ENCODE measurements at regions not wholly inside any gene's neighbourhood (a gene's known extent, or its start where the extent isn't known, plus 50 kb on each side); places are given as distances from the start of the nearest gene placed in this dataset.

DNA sequence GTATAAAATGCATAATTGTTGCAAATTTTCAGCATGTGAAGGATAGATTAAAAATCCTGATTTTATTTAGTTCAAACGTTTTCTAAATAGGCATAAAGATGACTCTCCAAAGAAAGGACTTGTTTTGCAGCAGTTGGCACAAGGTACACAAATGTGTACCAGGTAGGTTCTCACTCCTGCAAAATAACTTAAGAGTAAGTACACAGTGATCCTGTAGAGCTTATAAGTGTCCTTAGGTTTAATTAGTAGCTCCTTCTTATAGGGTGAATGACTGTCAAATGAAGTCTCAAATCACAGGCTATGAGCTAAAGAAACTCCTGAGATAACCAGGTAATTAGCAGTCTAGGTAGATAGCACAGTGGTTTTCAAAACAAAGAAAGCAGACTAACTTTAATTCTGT, 330.6 kb upstream of the MDGA2 start (continued):
- TF ChIP-seq SP7 (tag by site-specific recombination; IDR thresholded peaks at IDR 0.05) (no peak), ZBTB8A (tag by site-specific recombination; IDR thresholded peaks at IDR 0.05) (no peak)
- TF ChIP-seq, protein P1, sequence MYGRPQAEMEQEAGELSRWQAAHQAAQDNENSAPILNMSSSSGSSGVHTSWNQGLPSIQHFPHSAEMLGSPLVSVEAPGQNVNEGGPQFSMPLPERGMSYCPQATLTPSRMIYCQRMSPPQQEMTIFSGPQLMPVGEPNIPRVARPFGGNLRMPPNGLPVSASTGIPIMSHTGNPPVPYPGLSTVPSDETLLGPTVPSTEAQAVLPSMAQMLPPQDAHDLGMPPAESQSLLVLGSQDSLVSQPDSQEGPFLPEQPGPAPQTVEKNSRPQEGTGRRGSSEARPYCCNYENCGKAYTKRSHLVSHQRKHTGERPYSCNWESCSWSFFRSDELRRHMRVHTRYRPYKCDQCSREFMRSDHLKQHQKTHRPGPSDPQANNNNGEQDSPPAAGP (tag by site-specific recombination; IDR thresholded peaks at IDR 0.05): no peak

DNA sequence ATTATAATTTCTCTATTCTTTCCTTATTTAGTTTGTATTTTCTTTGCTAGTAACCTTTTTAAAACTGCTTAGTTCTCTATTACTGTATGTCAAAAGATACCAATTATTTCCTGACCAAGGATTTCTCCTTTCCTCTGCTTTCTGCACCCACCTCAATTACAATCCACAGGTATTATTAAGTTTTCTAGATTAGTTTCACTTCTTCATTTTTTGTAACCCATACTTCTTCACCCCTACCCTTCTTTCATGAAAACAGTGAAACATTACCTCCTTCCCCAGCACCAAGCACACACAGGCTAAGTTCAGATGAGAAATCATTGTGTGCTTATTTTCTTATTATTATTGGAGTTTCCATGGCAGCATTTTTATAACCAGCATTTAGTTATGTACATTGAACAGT, 318.5 kb upstream of the MDGA2 start:
- ChIA-PET CTCF (no interaction called here), POLR2A (no interaction called here)

DNA sequence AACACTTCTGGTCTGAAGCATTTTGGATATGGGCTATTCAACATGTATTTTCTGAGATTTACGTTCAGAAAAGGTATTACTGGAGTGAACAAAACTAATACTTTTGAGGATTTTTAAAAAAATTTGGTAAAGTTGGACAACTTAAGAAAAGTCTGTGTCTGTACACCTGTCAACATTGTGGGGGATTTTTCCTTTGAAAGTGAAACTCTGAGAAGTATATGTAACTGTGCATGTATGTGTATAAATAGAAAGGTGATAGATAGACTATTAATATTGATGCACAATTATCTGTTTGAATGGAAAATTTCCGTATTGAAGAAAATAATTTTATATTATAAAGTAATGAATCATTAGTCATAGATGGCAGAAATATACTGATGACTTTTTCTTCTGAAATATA, 312.8 kb upstream of the MDGA2 start:
- Histone ChIP-seq H3K4me3 (ENCODE audit: low read depth, low read length) (no peak overlapping the region), H3K9me3 (ENCODE audit: control insufficient read depth, insufficient read depth, low read depth, low read length) (no peaks in the 10 kb centered on the region), H3K4me1 (ENCODE audit: control insufficient read depth, insufficient read depth, low read length) (no peaks in the 10 kb centered on the region), H3K27ac (ENCODE audit: extremely low read depth, low read depth, low read length) (no peak overlapping the region), H3K36me3 (ENCODE audit: control insufficient read depth in 2 of 2, insufficient read depth in 1 of 2, low read length in 2 of 2) (no peaks in the 10 kb centered on the region)
- ChIA-PET POLR2A (no interaction called here), CTCF (no interaction called here)
- no peak for TF ChIP-seq ZNF76 (tag by site-specific recombination; IDR thresholded peaks at IDR 0.05; ENCODE audit: borderline replicate concordance, low read depth)
- no peak for TF ChIP-seq ZNF354C (tag by site-specific recombination; IDR thresholded peaks at IDR 0.05; ENCODE audit: borderline replicate concordance, low read depth)
- TF ChIP-seq, protein P2, sequence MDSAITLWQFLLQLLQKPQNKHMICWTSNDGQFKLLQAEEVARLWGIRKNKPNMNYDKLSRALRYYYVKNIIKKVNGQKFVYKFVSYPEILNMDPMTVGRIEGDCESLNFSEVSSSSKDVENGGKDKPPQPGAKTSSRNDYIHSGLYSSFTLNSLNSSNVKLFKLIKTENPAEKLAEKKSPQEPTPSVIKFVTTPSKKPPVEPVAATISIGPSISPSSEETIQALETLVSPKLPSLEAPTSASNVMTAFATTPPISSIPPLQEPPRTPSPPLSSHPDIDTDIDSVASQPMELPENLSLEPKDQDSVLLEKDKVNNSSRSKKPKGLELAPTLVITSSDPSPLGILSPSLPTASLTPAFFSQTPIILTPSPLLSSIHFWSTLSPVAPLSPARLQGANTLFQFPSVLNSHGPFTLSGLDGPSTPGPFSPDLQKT (IDR thresholded peaks at IDR 0.05; ENCODE audit: borderline replicate concordance, low read depth, low read length): no peak
- TF ChIP-seq, protein P3, sequence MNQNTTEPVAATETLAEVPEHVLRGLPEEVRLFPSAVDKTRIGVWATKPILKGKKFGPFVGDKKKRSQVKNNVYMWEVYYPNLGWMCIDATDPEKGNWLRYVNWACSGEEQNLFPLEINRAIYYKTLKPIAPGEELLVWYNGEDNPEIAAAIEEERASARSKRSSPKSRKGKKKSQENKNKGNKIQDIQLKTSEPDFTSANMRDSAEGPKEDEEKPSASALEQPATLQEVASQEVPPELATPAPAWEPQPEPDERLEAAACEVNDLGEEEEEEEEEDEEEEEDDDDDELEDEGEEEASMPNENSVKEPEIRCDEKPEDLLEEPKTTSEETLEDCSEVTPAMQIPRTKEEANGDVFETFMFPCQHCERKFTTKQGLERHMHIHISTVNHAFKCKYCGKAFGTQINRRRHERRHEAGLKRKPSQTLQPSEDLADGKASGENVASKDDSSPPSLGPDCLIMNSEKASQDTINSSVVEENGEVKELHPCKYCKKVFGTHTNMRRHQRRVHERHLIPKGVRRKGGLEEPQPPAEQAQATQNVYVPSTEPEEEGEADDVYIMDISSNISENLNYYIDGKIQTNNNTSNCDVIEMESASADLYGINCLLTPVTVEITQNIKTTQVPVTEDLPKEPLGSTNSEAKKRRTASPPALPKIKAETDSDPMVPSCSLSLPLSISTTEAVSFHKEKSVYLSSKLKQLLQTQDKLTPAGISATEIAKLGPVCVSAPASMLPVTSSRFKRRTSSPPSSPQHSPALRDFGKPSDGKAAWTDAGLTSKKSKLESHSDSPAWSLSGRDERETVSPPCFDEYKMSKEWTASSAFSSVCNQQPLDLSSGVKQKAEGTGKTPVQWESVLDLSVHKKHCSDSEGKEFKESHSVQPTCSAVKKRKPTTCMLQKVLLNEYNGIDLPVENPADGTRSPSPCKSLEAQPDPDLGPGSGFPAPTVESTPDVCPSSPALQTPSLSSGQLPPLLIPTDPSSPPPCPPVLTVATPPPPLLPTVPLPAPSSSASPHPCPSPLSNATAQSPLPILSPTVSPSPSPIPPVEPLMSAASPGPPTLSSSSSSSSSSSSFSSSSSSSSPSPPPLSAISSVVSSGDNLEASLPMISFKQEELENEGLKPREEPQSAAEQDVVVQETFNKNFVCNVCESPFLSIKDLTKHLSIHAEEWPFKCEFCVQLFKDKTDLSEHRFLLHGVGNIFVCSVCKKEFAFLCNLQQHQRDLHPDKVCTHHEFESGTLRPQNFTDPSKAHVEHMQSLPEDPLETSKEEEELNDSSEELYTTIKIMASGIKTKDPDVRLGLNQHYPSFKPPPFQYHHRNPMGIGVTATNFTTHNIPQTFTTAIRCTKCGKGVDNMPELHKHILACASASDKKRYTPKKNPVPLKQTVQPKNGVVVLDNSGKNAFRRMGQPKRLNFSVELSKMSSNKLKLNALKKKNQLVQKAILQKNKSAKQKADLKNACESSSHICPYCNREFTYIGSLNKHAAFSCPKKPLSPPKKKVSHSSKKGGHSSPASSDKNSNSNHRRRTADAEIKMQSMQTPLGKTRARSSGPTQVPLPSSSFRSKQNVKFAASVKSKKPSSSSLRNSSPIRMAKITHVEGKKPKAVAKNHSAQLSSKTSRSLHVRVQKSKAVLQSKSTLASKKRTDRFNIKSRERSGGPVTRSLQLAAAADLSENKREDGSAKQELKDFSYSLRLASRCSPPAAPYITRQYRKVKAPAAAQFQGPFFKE (tag by site-specific recombination; IDR thresholded peaks at IDR 0.05; ENCODE audit: borderline replicate concordance): no peak
- TF ChIP-seq ZNF324 (tag by site-specific recombination; IDR thresholded peaks at IDR 0.05): no peak
- TF ChIP-seq ZBTB21 (tag by site-specific recombination; IDR thresholded peaks at IDR 0.05): no peak
- no peak for TF ChIP-seq ZSCAN23 (tag by site-specific recombination; IDR thresholded peaks at IDR 0.05)
- TF ChIP-seq GLIS1 (tag by site-specific recombination; IDR thresholded peaks at IDR 0.05): no peak
- TF ChIP-seq, protein P4, sequence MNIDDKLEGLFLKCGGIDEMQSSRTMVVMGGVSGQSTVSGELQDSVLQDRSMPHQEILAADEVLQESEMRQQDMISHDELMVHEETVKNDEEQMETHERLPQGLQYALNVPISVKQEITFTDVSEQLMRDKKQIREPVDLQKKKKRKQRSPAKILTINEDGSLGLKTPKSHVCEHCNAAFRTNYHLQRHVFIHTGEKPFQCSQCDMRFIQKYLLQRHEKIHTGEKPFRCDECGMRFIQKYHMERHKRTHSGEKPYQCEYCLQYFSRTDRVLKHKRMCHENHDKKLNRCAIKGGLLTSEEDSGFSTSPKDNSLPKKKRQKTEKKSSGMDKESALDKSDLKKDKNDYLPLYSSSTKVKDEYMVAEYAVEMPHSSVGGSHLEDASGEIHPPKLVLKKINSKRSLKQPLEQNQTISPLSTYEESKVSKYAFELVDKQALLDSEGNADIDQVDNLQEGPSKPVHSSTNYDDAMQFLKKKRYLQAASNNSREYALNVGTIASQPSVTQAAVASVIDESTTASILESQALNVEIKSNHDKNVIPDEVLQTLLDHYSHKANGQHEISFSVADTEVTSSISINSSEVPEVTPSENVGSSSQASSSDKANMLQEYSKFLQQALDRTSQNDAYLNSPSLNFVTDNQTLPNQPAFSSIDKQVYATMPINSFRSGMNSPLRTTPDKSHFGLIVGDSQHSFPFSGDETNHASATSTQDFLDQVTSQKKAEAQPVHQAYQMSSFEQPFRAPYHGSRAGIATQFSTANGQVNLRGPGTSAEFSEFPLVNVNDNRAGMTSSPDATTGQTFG (tag by site-specific recombination; IDR thresholded peaks at IDR 0.05; ENCODE audit: borderline replicate concordance): no peak
- TF ChIP-seq, protein P5, sequence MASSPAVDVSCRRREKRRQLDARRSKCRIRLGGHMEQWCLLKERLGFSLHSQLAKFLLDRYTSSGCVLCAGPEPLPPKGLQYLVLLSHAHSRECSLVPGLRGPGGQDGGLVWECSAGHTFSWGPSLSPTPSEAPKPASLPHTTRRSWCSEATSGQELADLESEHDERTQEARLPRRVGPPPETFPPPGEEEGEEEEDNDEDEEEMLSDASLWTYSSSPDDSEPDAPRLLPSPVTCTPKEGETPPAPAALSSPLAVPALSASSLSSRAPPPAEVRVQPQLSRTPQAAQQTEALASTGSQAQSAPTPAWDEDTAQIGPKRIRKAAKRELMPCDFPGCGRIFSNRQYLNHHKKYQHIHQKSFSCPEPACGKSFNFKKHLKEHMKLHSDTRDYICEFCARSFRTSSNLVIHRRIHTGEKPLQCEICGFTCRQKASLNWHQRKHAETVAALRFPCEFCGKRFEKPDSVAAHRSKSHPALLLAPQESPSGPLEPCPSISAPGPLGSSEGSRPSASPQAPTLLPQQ (tag by site-specific recombination; IDR thresholded peaks at IDR 0.05): no peak
- no peak for TF ChIP-seq ZNF548 (tag by site-specific recombination; IDR thresholded peaks at IDR 0.05)
- TF ChIP-seq ZNF175 (tag by site-specific recombination; IDR thresholded peaks at IDR 0.05): no peak
- TF ChIP-seq, protein P6, sequence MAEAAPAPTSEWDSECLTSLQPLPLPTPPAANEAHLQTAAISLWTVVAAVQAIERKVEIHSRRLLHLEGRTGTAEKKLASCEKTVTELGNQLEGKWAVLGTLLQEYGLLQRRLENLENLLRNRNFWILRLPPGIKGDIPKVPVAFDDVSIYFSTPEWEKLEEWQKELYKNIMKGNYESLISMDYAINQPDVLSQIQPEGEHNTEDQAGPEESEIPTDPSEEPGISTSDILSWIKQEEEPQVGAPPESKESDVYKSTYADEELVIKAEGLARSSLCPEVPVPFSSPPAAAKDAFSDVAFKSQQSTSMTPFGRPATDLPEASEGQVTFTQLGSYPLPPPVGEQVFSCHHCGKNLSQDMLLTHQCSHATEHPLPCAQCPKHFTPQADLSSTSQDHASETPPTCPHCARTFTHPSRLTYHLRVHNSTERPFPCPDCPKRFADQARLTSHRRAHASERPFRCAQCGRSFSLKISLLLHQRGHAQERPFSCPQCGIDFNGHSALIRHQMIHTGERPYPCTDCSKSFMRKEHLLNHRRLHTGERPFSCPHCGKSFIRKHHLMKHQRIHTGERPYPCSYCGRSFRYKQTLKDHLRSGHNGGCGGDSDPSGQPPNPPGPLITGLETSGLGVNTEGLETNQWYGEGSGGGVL (tag by site-specific recombination; IDR thresholded peaks at IDR 0.05): no peak
- no peak for TF ChIP-seq ZNF596 (tag by site-specific recombination; IDR thresholded peaks at IDR 0.05)

More for the DNA sequence above, 318.5 kb upstream of the MDGA2 start:
- no peaks in the 10 kb centered on the region for H3K9me3 ChIP-seq (ENCODE audit: control insufficient read depth, insufficient read depth, low read depth, low read length)
- TF ChIP-seq ZNF623 (tag by site-specific recombination; IDR thresholded peaks at IDR 0.05) (no peak), SCRT2 (tag by site-specific recombination; IDR thresholded peaks at IDR 0.05) (no peak), SP3 (tag by site-specific recombination; IDR thresholded peaks at IDR 0.05) (no peak), SP7 (tag by site-specific recombination; IDR thresholded peaks at IDR 0.05) (no peak)
- H3K36me3 ChIP-seq (ENCODE audit: control insufficient read depth in 2 of 2, insufficient read depth in 1 of 2, low read length in 2 of 2): no peaks in the 10 kb centered on the region
- no peak overlapping the region for H3K27ac ChIP-seq (ENCODE audit: extremely low read depth, low read depth, low read length)
- H3K4me3 ChIP-seq (ENCODE audit: low read depth, low read length): no peak overlapping the region
- H3K4me1 ChIP-seq (ENCODE audit: control insufficient read depth, insufficient read depth, low read length): no peaks in the 10 kb centered on the region
